Neural cell (in vitro differentiated cells): ENCODE measurements at regions not wholly inside any gene's neighbourhood (a gene's known extent, or its start where the extent isn't known, plus 50 kb on each side); places are given as distances from the start of the nearest gene placed in this dataset.
"Not testable (repeated sequence)": the region's sequence is repeated elsewhere in the genome, so short reads cannot be mapped to it uniquely, and the experiment has no call there.

Experiments used
- H2AFZ ChIP-seq: fragments of 200-600, 300-800 bp; sonication (generic), shearing (Covaris generic); 2 replicates; pipeline ENCODE4 v1.6.0; 2014; ENCODE audit warnings: low read depth, mild to moderate bottlenecking, antibody characterized with exemption, low read length, moderate library complexity
- H3F3A ChIP-seq: fragments of 200-600 bp; shearing (Covaris generic); 2 replicates; pipeline ENCODE4 v1.6.1; 2016; ENCODE audit warnings: mild to moderate bottlenecking, moderate library complexity, mixed read lengths, antibody characterized with exemption, low read length; ENCODE audit not compliant: insufficient read depth, poor library complexity, severe bottlenecking
- H3K27ac ChIP-seq: fragments of 200-600, 300-800 bp; sonication (generic), shearing (Covaris generic); 2 replicates; pipeline ENCODE4 v1.5.1; 2014; ENCODE audit warnings: mild to moderate bottlenecking, low read length, moderate library complexity
- H3K27me3 ChIP-seq: fragments of 300-800, 200-600 bp; sonication (generic), shearing (Covaris generic); 2 replicates; pipeline ENCODE4 v1.6.0; 2014; ENCODE audit warnings: mild to moderate bottlenecking, low read depth, low read length, moderate library complexity; ENCODE audit not compliant: insufficient read depth
- H3K36me3 ChIP-seq: fragments of 300-800, 200-600 bp; sonication (generic), shearing (Covaris generic); 2 replicates; pipeline ENCODE4 v1.5.1; 2014; ENCODE audit warnings: mild to moderate bottlenecking, antibody characterized with exemption, low read length, moderate library complexity; ENCODE audit not compliant: insufficient read depth
- H3K4me2 ChIP-seq: fragments of 300-800, 200-600 bp; sonication (generic), shearing (Covaris generic); 2 replicates; pipeline ENCODE4 v1.6.0; 2014; ENCODE audit warnings: mild to moderate bottlenecking, low read length
- H3K4me3 ChIP-seq: fragments of 300-800, 200-600 bp; sonication (generic), shearing (Covaris generic); 2 replicates; pipeline ENCODE4 v1.5.1; 2014; ENCODE audit warnings: mild to moderate bottlenecking, low read length, moderate library complexity
- H3K79me2 ChIP-seq: fragments of 200-600 bp; shearing (Covaris generic); replicated peaks from 2 replicates; pipeline ENCODE4 v1.6.0; 2014; ENCODE audit warnings: mild to moderate bottlenecking, low read length, moderate library complexity; ENCODE audit not compliant: insufficient read depth
- H3K9ac ChIP-seq: fragments of 300-800, 200-600 bp; sonication (generic), shearing (Covaris generic); 2 replicates; pipeline ENCODE4 v1.6.1; 2016; ENCODE audit warnings: mild to moderate bottlenecking, low read length, mixed read lengths
- H3K9me2 ChIP-seq: fragments of 200-600 bp; shearing (Covaris generic); 2 replicates; pipeline ENCODE4 v1.6.1; 2016; ENCODE audit warnings: mild to moderate bottlenecking, low read length, mixed read lengths; ENCODE audit not compliant: insufficient read depth
- H3K9me3 ChIP-seq: fragments of 200-600, 300-800 bp; sonication (generic), shearing (Covaris generic); 2 replicates; pipeline ENCODE4 v1.6.1; 2016; ENCODE audit warnings: mild to moderate bottlenecking, mixed run types, low read length, moderate library complexity, mixed read lengths
- H4K20me1 ChIP-seq: fragments of 200-600 bp; shearing (Covaris generic); 2 replicates; pipeline ENCODE4 v1.6.1; 2016; ENCODE audit warnings: mild to moderate bottlenecking, mixed run types; ENCODE audit not compliant: insufficient read depth
- EP300 ChIP-seq: fragments of 450-650 bp; conservative IDR thresholded peaks from 2 replicates; pipeline ENCODE4 v1.6.1; 2014; ENCODE audit warnings: antibody characterized with exemption, mild to moderate bottlenecking, moderate library complexity; ENCODE audit not compliant: poor library complexity, severe bottlenecking
- EZH2 ChIP-seq: fragments of 200-600, 300-800 bp; shearing (Covaris generic), sonication (generic); IDR thresholded peaks from 2 replicates; pipeline ENCODE4 v1.6.1; 2014; ENCODE audit warnings: antibody characterized with exemption, low read length, borderline replicate concordance, mild to moderate bottlenecking; ENCODE audit not compliant: insufficient read depth, poor library complexity, severe bottlenecking
- MXI1 ChIP-seq: fragments of 450-650 bp; conservative IDR thresholded peaks from 2 replicates; pipeline ENCODE4 v1.6.1; 2014; ENCODE audit warnings: antibody characterized with exemption, mild to moderate bottlenecking; ENCODE audit not compliant: poor library complexity, severe bottlenecking
- POLR2AphosphoS5 ChIP-seq: IDR thresholded peaks from 2 replicates; pipeline ENCODE4 v1.6.1; 2012
- RAD21 ChIP-seq: fragments of 450-650 bp; conservative IDR thresholded peaks from 2 replicates; pipeline ENCODE4 v1.6.1; 2014; ENCODE audit warnings: antibody characterized with exemption, mild to moderate bottlenecking, moderate library complexity
- REST ChIP-seq: IDR thresholded peaks from 2 replicates; pipeline ENCODE4 v1.6.1; 2012; ENCODE audit warnings: borderline replicate concordance
- SMC3 ChIP-seq: fragments of 450-650 bp; conservative IDR thresholded peaks from 2 replicates; pipeline ENCODE4 v1.6.1; 2014; ENCODE audit warnings: antibody characterized with exemption, mild to moderate bottlenecking, moderate library complexity; ENCODE audit not compliant: poor library complexity
- TAF1 ChIP-seq: IDR thresholded peaks from 2 replicates; pipeline ENCODE4 v1.6.1; 2012; ENCODE audit warnings: low read depth
- TF ChIP-seq, protein P1 (sequence below): fragments of 450-650 bp; IDR thresholded peaks from 2 replicates; pipeline ENCODE4 v1.5.1; 2014; ENCODE audit warnings: antibody characterized with exemption, mild to moderate bottlenecking, moderate library complexity; ENCODE audit not compliant: poor library complexity, severe bottlenecking

DNA sequence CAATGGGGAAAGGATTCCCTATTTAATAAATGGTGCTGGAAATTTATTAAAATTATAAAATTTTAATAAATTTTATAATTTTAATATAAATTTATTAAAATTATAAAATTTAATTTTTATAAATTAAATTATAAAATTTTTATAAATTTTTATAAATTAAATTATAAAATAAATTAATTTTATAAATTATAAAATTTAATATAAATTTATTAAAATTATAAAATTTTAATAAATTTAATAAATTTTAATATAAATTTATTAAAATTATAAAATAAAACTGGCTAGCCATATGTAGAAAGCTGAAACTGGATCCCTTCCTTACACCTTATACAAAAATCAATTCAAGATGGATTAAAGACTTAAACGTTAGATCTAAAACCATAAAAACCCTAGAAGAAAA is 356.7 kb upstream of the TFPI start:
- not testable (repeated sequence) for H3K9me3 ChIP-seq, H3K79me2 ChIP-seq, H3K27me3 ChIP-seq, H2AFZ ChIP-seq, H3K9me2 ChIP-seq, H3K4me3 ChIP-seq, H3F3A ChIP-seq, H3K27ac ChIP-seq, H3K36me3 ChIP-seq, H3K4me2 ChIP-seq, H4K20me1 ChIP-seq, H3K9ac ChIP-seq

DNA sequence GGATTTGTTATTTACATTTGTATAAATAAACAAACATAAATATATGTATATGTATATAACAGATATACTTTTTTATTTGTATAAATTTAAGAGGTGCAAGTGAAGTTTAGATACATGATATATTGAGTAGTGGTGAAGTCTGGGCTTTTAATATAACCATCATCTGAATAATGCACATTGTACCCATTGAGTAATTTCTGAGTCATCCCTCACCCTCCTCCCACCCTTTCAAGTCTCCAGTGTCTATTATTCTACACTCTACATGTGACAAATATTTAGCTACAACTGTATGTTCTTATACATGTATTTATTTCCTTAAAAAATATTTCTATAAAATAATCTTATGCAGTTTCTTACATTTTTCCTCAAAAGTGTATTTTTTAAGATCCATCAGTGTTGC is 358.7 kb upstream of the TFPI start:
- TF ChIP-seq REST, result no peak
- no peak for TF ChIP-seq TAF1
- TF ChIP-seq EP300, result no peak
- TF ChIP-seq RAD21, result no peak
- TF ChIP-seq MXI1, result no peak
- TF ChIP-seq EZH2, result no peak
- TF ChIP-seq, protein P1, sequence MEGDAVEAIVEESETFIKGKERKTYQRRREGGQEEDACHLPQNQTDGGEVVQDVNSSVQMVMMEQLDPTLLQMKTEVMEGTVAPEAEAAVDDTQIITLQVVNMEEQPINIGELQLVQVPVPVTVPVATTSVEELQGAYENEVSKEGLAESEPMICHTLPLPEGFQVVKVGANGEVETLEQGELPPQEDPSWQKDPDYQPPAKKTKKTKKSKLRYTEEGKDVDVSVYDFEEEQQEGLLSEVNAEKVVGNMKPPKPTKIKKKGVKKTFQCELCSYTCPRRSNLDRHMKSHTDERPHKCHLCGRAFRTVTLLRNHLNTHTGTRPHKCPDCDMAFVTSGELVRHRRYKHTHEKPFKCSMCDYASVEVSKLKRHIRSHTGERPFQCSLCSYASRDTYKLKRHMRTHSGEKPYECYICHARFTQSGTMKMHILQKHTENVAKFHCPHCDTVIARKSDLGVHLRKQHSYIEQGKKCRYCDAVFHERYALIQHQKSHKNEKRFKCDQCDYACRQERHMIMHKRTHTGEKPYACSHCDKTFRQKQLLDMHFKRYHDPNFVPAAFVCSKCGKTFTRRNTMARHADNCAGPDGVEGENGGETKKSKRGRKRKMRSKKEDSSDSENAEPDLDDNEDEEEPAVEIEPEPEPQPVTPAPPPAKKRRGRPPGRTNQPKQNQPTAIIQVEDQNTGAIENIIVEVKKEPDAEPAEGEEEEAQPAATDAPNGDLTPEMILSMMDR, result no peak
- TF ChIP-seq SMC3, result no peak
- no peak overlapping the region for H3K9ac ChIP-seq
- H2AFZ ChIP-seq, result no peak overlapping the region
- H3K79me2 ChIP-seq, result no peaks in the 10 kb centered on the region
- H3K27ac ChIP-seq, result no peak overlapping the region
- no peak overlapping the region for H3K4me3 ChIP-seq
- no peaks in the 10 kb centered on the region for H3K36me3 ChIP-seq
- H4K20me1 ChIP-seq, result no peaks in the 10 kb centered on the region
- no peaks in the 10 kb centered on the region for H3F3A ChIP-seq
- H3K9me3 ChIP-seq, result no peaks in the 10 kb centered on the region
- no peaks in the 10 kb centered on the region for H3K27me3 ChIP-seq
- no peaks in the 10 kb centered on the region for H3K9me2 ChIP-seq
- H3K4me2 ChIP-seq, result no peak overlapping the region

DNA sequence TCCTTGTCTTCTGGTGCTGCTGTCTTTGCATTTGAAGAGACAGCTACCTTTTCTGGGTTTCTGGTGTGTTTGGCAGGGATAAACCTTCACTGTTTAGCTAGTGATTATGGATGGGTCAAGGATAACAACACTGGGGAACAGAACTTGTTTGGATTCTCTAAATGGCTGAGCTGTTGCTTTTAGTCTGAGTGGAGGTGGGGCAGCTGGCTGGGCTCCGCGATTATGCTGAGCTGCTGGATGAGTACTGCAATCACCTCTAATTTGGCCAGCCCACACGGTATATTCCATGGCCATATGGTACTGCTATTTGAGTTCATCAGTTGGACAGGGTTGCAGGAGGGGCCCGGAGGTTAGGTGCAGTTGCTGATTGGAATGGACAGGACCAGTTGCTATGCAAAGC is 361.6 kb upstream of the TFPI start:
- Histone ChIP-seq H3K9ac (no peak overlapping the region), H3K79me2 (no peaks in the 10 kb centered on the region), H3F3A (no peaks in the 10 kb centered on the region), H4K20me1 (no peaks in the 10 kb centered on the region), H3K36me3 (no peaks in the 10 kb centered on the region), H3K27me3 (no peaks in the 10 kb centered on the region), H3K4me2 (no peak overlapping the region), H3K9me2 (no peaks in the 10 kb centered on the region), H3K27ac (no peak overlapping the region), H3K9me3 (no peaks in the 10 kb centered on the region), H2AFZ (no peak overlapping the region), H3K4me3 (no peak overlapping the region)
- TF ChIP-seq REST, result no peak
- TF ChIP-seq RAD21, result no peak
- no peak for TF ChIP-seq TAF1
- no peak for TF ChIP-seq EP300
- TF ChIP-seq POLR2AphosphoS5, result no peak
